Liver (tissue), 8 donors: ENCODE measurements at regions not wholly inside any gene's neighbourhood (a gene's known extent, or its start where the extent isn't known, plus 50 kb on each side); places are given as distances from the start of the nearest gene placed in this dataset.

Experiments used
- DNase-seq: peaks from one replicate; pipeline ENCODE4 v3.0.0-alpha.2; 2017; ENCODE audit warnings: low spot score
- H3K27ac ChIP-seq, 2 donors: one replicate each; pipeline ENCODE4 v1.7.0; 2013; ENCODE audit warnings: inconsistent platforms in 2 of 2, low read length in 2 of 2, control low read depth in 1 of 2, low read depth in 1 of 2, mild to moderate bottlenecking in 1 of 2
- H3K27me3 ChIP-seq, 4 donors: one replicate each; pipeline versions ENCODE4 v1.6.1 to v1.7.0; 2013; ENCODE audit warnings: low read length in 3 of 4, inconsistent platforms in 1 of 4, mild to moderate bottlenecking in 1 of 4, moderate library complexity in 1 of 4; ENCODE audit not compliant: control insufficient read depth in 4 of 4, insufficient read depth in 4 of 4
- H3K36me3 ChIP-seq, 4 donors: one replicate each; pipeline versions ENCODE4 v1.6.1 to v1.7.0; 2013; ENCODE audit warnings: low read length in 3 of 4, mild to moderate bottlenecking in 3 of 4, low read depth in 1 of 4, moderate library complexity in 1 of 4; ENCODE audit not compliant: control insufficient read depth in 4 of 4, insufficient read depth in 3 of 4
- H3K4me1 ChIP-seq, 4 donors: one replicate each; pipeline versions ENCODE4 v1.6.1 to v1.7.0; 2013; ENCODE audit warnings: low read length in 3 of 4, mild to moderate bottlenecking in 3 of 4, moderate library complexity in 1 of 4; ENCODE audit not compliant: control insufficient read depth in 4 of 4, insufficient read depth in 4 of 4
- H3K4me3 ChIP-seq, 3 donors: one replicate each; pipeline versions ENCODE4 v1.6.1 to v1.7.0; 2013; ENCODE audit warnings: low read length in 3 of 3, control low read depth in 1 of 3, low read depth in 1 of 3, mild to moderate bottlenecking in 1 of 3
- H3K9ac ChIP-seq, 2 donors: one replicate each; pipeline ENCODE4 v1.7.0; 2013; ENCODE audit warnings: low read length in 2 of 2, mild to moderate bottlenecking in 2 of 2, moderate library complexity in 2 of 2, control low read depth in 1 of 2, low read depth in 1 of 2
- H3K9me3 ChIP-seq, 4 donors: one replicate each; pipeline versions ENCODE4 v1.6.1 to v1.7.0; 2013; ENCODE audit warnings: low read length in 3 of 4; ENCODE audit not compliant: control insufficient read depth in 4 of 4
- ATF3 ChIP-seq: IDR thresholded peaks from 2 replicates; pipeline ENCODE4 v1.6.1; 2016; ENCODE audit warnings: antibody characterized with exemption
- EGR1 ChIP-seq, 2 donors: IDR thresholded peaks; 2 replicates each; pipeline ENCODE4 v1.6.1; 2016 to 2018; ENCODE audit warnings: antibody characterized with exemption in 2 of 2, low read depth in 2 of 2
- FOXA1 ChIP-seq: IDR thresholded peaks from 2 replicates; pipeline ENCODE4 v1.6.1; 2016; ENCODE audit warnings: antibody characterized with exemption
- FOXA2 ChIP-seq: IDR thresholded peaks from 2 replicates; pipeline ENCODE4 v1.6.1; 2016; ENCODE audit warnings: antibody characterized with exemption
- GABPA ChIP-seq, 2 donors: IDR thresholded peaks in 1 of 2; conservative IDR thresholded peaks in 1 of 2; 2 replicates each; pipeline ENCODE4 v1.6.1; 2016; ENCODE audit warnings: antibody characterized with exemption in 2 of 2, mild to moderate bottlenecking in 1 of 2, moderate library complexity in 1 of 2
- HNF4A ChIP-seq, 2 donors: conservative IDR thresholded peaks; 2 replicates each; pipeline ENCODE4 v1.6.1; 2016; ENCODE audit warnings: antibody characterized with exemption in 2 of 2, mild to moderate bottlenecking in 2 of 2
- HNF4G ChIP-seq: IDR thresholded peaks from 2 replicates; pipeline ENCODE4 v1.6.1; 2016; ENCODE audit warnings: antibody characterized with exemption
- JUND ChIP-seq, 2 donors: IDR thresholded peaks; 2 replicates each; pipeline ENCODE4 v1.6.1; 2016; ENCODE audit warnings: antibody characterized with exemption in 2 of 2
- MAX ChIP-seq: IDR thresholded peaks from 2 replicates; pipeline ENCODE4 v1.6.1; 2016; ENCODE audit warnings: antibody characterized with exemption
- NR2F2 ChIP-seq: IDR thresholded peaks from 2 replicates; pipeline ENCODE4 v1.6.1; 2016; ENCODE audit warnings: antibody characterized with exemption
- RAD21 ChIP-seq, 2 donors: IDR thresholded peaks; 2 replicates each; pipeline ENCODE4 v1.6.1; 2016; ENCODE audit warnings: antibody characterized with exemption in 2 of 2, mild to moderate bottlenecking in 2 of 2
- RXRA ChIP-seq, 2 donors: IDR thresholded peaks; 2 replicates each; pipeline ENCODE4 v1.6.1; 2017 to 2018; ENCODE audit warnings: antibody characterized with exemption in 2 of 2, mild to moderate bottlenecking in 1 of 2
- YY1 ChIP-seq: IDR thresholded peaks from 2 replicates; pipeline ENCODE4 v1.6.1; 2016; ENCODE audit warnings: antibody characterized with exemption, mild to moderate bottlenecking
- ZBTB33 ChIP-seq: IDR thresholded peaks from 2 replicates; pipeline ENCODE4 v1.6.1; 2016; ENCODE audit warnings: antibody characterized with exemption
- WGBS: extraction: QIAGEN DNeasy Blood & Tissue Kit; methylation state at CpG from one replicate; pipeline ENCODE4 v1.1.7; 2013; 5-methylcytosine and 5-hydroxymethylcytosine counted together
- TF ChIP-seq, protein P1 (sequence below): IDR thresholded peaks from 2 replicates; pipeline ENCODE4 v1.6.1; 2016; ENCODE audit warnings: antibody characterized with exemption, mild to moderate bottlenecking
- TF ChIP-seq, protein P2 (sequence below): fragments of 150-350 bp; IDR thresholded peaks from 2 replicates; pipeline ENCODE4 v1.5.1; 2017; ENCODE audit warnings: improper control_type of control experiment, low read depth, low read length; ENCODE audit not compliant: missing input control
- donor health status: healthy.
- donor health status: healthy.
- donor health status: healthy.
- donor health status: healthy.
- donor health status: healthy.

DNA sequence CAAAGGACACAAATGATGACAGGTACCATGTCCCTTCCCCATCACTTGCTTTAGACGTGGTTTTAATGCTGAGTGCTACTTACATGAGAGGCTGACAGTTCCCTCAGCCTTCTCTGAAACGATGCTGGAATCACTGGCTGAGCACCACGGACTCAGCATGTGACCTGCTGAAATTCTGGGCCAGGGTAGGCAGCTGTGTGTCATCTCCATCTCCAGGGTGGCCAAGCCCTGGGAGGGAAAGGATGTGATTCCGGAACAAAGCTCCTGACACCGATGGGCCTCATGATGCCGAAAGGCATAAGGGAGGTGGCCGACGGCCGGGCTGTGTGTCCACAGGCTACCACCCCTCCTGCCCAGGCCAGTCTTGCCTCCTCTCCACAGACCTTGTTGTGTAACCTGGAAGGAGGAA lies 184.3 kb upstream of the CST7 start:
- H3K9ac ChIP-seq, result no peak overlapping the region
- H3K27me3 ChIP-seq, result no peaks in the 10 kb centered on the region
- no peaks in the 10 kb centered on the region for H3K36me3 ChIP-seq
- WGBS, result 86% methylated on average over 9 of the region's 9 CpGs
- no peak overlapping the region for H3K4me3 ChIP-seq
- H3K9me3 ChIP-seq, result peaks cover 0 to 5% (median 2%) of the 10 kb centered on the region in 4 donors
- TF ChIP-seq JUND (IDR thresholded peaks at IDR 0.05) (no peak), ZBTB33 (no peak), RAD21 (IDR thresholded peaks at IDR 0.05) (no peak), ATF3 (no peak), MAX (no peak), YY1 (no peak), RXRA (IDR thresholded peaks at IDR 0.05) (no peak), EGR1 (IDR thresholded peaks at IDR 0.05; ENCODE audit: low read depth in 2 of 2) (no peak), GABPA (IDR thresholded peaks at IDR 0.05 in 1 of 2, conservative IDR thresholded peaks at IDR 0.05 in 1 of 2) (no peak)
- TF ChIP-seq, protein P1, sequence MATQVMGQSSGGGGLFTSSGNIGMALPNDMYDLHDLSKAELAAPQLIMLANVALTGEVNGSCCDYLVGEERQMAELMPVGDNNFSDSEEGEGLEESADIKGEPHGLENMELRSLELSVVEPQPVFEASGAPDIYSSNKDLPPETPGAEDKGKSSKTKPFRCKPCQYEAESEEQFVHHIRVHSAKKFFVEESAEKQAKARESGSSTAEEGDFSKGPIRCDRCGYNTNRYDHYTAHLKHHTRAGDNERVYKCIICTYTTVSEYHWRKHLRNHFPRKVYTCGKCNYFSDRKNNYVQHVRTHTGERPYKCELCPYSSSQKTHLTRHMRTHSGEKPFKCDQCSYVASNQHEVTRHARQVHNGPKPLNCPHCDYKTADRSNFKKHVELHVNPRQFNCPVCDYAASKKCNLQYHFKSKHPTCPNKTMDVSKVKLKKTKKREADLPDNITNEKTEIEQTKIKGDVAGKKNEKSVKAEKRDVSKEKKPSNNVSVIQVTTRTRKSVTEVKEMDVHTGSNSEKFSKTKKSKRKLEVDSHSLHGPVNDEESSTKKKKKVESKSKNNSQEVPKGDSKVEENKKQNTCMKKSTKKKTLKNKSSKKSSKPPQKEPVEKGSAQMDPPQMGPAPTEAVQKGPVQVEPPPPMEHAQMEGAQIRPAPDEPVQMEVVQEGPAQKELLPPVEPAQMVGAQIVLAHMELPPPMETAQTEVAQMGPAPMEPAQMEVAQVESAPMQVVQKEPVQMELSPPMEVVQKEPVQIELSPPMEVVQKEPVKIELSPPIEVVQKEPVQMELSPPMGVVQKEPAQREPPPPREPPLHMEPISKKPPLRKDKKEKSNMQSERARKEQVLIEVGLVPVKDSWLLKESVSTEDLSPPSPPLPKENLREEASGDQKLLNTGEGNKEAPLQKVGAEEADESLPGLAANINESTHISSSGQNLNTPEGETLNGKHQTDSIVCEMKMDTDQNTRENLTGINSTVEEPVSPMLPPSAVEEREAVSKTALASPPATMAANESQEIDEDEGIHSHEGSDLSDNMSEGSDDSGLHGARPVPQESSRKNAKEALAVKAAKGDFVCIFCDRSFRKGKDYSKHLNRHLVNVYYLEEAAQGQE, result no peak
- H3K4me1 ChIP-seq, result no peaks in the 10 kb centered on the region
- DNase-seq, result no peak
- H3K27ac ChIP-seq, result no peak overlapping the region

- WGBS, result 87% methylated on average over 12 of the region's 12 CpGs
- DNase-seq, result no peak
- Histone ChIP-seq H3K9ac (no peak overlapping the region), H3K36me3 (no peaks in the 10 kb centered on the region), H3K4me1 (no peaks in the 10 kb centered on the region), H3K9me3 (peaks cover 0 to 3% (median under 1%) of the 10 kb centered on the region in 4 donors), H3K4me3 (no peak overlapping the region), H3K27ac (no peak overlapping the region), H3K27me3 (no peaks in the 10 kb centered on the region)
- TF ChIP-seq, protein P1, result no peak
- no peak for TF ChIP-seq HNF4G
- no peak for TF ChIP-seq NR2F2
- no peak for TF ChIP-seq FOXA2
- no peak for TF ChIP-seq RAD21 (IDR thresholded peaks at IDR 0.05)
- no peak for TF ChIP-seq YY1
- TF ChIP-seq, protein P2, sequence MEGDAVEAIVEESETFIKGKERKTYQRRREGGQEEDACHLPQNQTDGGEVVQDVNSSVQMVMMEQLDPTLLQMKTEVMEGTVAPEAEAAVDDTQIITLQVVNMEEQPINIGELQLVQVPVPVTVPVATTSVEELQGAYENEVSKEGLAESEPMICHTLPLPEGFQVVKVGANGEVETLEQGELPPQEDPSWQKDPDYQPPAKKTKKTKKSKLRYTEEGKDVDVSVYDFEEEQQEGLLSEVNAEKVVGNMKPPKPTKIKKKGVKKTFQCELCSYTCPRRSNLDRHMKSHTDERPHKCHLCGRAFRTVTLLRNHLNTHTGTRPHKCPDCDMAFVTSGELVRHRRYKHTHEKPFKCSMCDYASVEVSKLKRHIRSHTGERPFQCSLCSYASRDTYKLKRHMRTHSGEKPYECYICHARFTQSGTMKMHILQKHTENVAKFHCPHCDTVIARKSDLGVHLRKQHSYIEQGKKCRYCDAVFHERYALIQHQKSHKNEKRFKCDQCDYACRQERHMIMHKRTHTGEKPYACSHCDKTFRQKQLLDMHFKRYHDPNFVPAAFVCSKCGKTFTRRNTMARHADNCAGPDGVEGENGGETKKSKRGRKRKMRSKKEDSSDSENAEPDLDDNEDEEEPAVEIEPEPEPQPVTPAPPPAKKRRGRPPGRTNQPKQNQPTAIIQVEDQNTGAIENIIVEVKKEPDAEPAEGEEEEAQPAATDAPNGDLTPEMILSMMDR, result no peak
- TF ChIP-seq JUND (IDR thresholded peaks at IDR 0.05), result no peak
- no peak for TF ChIP-seq FOXA1
- no peak for TF ChIP-seq ZBTB33
- no peak for TF ChIP-seq HNF4A (conservative IDR thresholded peaks at IDR 0.05)
- no peak for TF ChIP-seq RXRA (IDR thresholded peaks at IDR 0.05)
- no peak for TF ChIP-seq ATF3
- TF ChIP-seq GABPA (IDR thresholded peaks at IDR 0.05 in 1 of 2, conservative IDR thresholded peaks at IDR 0.05 in 1 of 2), result no peak
Measured at GRCh38 chr20:24765316-24766142, 183.5 kb upstream of the CST7 start.
